ENCODE measurements at regions not wholly inside any gene's neighbourhood (a gene's known extent, or its start where the extent isn't known, plus 50 kb on each side); places are given as distances from the start of the nearest gene placed in this dataset.

- TF ChIP-seq EZH2 (optimal IDR thresholded peaks at IDR 0.05; ENCODE audit: low read depth, low read length) (no peak), CTCF (IDR thresholded peaks at IDR 0.05; ENCODE audit: low read length) (no peak)
Measured at GRCh38 chr6:169072127-169073042, 181.3 kb downstream of the THBS2 start.
